Activated B cell treated with CpG ODN at 0.5 μM for 24 hours (primary cell): ENCODE measurements at regions not wholly inside any gene's neighbourhood (a gene's known extent, or its start where the extent isn't known, plus 50 kb on each side); places are given as distances from the start of the nearest gene placed in this dataset.

Source experiments
- ATAC-seq: fragments of 200-7000 bp; cut with Tn5 transposase; one replicate; pipeline ENCODE4 v1.10.0; 2021; ENCODE audit warnings: low read depth, mild to moderate bottlenecking, moderate library complexity
- CTCF ChIA-PET: fragments of 350-600 bp; sonication (Branson Sonifier 250); formaldehyde crosslinking; loops from one replicate; lab custom pipeline; 2021; ENCODE audit warnings: antibody characterized with exemption; lab: Charles Lee
- POLR2A ChIA-PET: fragments of 350-600 bp; sonication (Branson Sonifier 250); formaldehyde crosslinking; loops from one replicate; lab custom pipeline; 2021; ENCODE audit warnings: antibody characterized with exemption; lab: Charles Lee
- DNase-seq: peaks from one replicate; pipeline ENCODE4 v3.0.0; 2022
- H3K27ac Mint-ChIP-seq: one replicate; pipeline ENCODE4 v1.8.0; 2020; ENCODE audit warnings: mixed read lengths
- H3K27me3 Mint-ChIP-seq: one replicate; pipeline ENCODE4 v1.8.0; 2021; ENCODE audit warnings: mixed read lengths
- H3K36me3 Mint-ChIP-seq: one replicate; pipeline ENCODE4 v1.8.0; 2021; ENCODE audit warnings: low read depth, mixed read lengths
- H3K4me1 Mint-ChIP-seq: one replicate; pipeline ENCODE4 v1.8.0; 2021; ENCODE audit warnings: mixed read lengths
- H3K4me3 Mint-ChIP-seq: one replicate; pipeline ENCODE4 v1.8.0; 2020; ENCODE audit warnings: mild to moderate bottlenecking, mixed read lengths
- H3K9me3 Mint-ChIP-seq: one replicate; pipeline ENCODE4 v1.8.0; 2020; ENCODE audit warnings: mixed read lengths
- CTCF ChIP-seq: fragments of 200-600 bp; IDR thresholded peaks from one replicate; pipeline ENCODE4 v1.8.0; 2022; ENCODE audit warnings: antibody characterized with exemption, mild to moderate bottlenecking
- intact Hi-C: fragments of 100-400 bp; cut with micrococcal nuclease; formaldehyde crosslinking; loops from one replicate; pipeline ENCODE4 v1.15.1; 2024

GRCh38 chr9:1155602-1156001 is 105.4 kb downstream of the DMRT2 start:
- H3K27ac Mint-ChIP-seq = no peak overlapping the region
- no peaks in the 10 kb centered on the region for H3K4me1 Mint-ChIP-seq
- DNase-seq (no peak), ATAC-seq (no peak)
- H3K9me3 Mint-ChIP-seq = peaks cover 2% of the 10 kb centered on the region
- no peak for TF ChIP-seq CTCF
- CTCF ChIA-PET = no interaction called here
- intact Hi-C loops = no loop called here
- no peaks in the 10 kb centered on the region for H3K27me3 Mint-ChIP-seq
- H3K36me3 Mint-ChIP-seq = no peaks in the 10 kb centered on the region
- POLR2A ChIA-PET = no interaction called here
- no peak overlapping the region for H3K4me3 Mint-ChIP-seq

GRCh38 chr9:1156794-1157550 is 106.8 kb downstream of the DMRT2 start:
- DNase-seq (no peak), ATAC-seq (no peak)
- no peaks in the 10 kb centered on the region for H3K27me3 Mint-ChIP-seq
- TF ChIP-seq CTCF = no peak
- ChIA-PET CTCF (no interaction called here), POLR2A (no interaction called here)
- H3K4me1 Mint-ChIP-seq = no peaks in the 10 kb centered on the region
- intact Hi-C loops = no loop called here
- peaks cover 2% of the 10 kb centered on the region for H3K9me3 Mint-ChIP-seq
- H3K4me3 Mint-ChIP-seq = no peak overlapping the region
- H3K36me3 Mint-ChIP-seq = no peaks in the 10 kb centered on the region
- no peak overlapping the region for H3K27ac Mint-ChIP-seq

- Mint-ChIP-seq H3K4me3 (no peak overlapping the region), H3K36me3 (no peaks in the 10 kb centered on the region), H3K27me3 (no peaks in the 10 kb centered on the region), H3K9me3 (peaks cover 2% of the 10 kb centered on the region), H3K27ac (no peak overlapping the region), H3K4me1 (no peaks in the 10 kb centered on the region)
- DNase-seq (no peak), ATAC-seq (no peak)
- POLR2A ChIA-PET = no interaction called here
- CTCF ChIA-PET = no interaction called here
- intact Hi-C loops = no loop called here
- TF ChIP-seq CTCF = no peak
Observed at GRCh38 chr9:1157836-1158235, 107.7 kb downstream of the DMRT2 start.

- H3K4me1 Mint-ChIP-seq = no peaks in the 10 kb centered on the region
- H3K27me3 Mint-ChIP-seq = no peaks in the 10 kb centered on the region
- H3K4me3 Mint-ChIP-seq = no peak overlapping the region
- no peaks in the 10 kb centered on the region for H3K36me3 Mint-ChIP-seq
- POLR2A ChIA-PET = no interaction called here
- ATAC-seq (no peak), DNase-seq (no peak)
- intact Hi-C loops = no loop called here
- H3K27ac Mint-ChIP-seq = no peak overlapping the region
- H3K9me3 Mint-ChIP-seq = peaks cover 4% of the 10 kb centered on the region
- no peak for TF ChIP-seq CTCF
- CTCF ChIA-PET = no interaction called here
Observed at GRCh38 chr9:1170918-1171317, 120.8 kb downstream of the DMRT2 start.

GRCh38 chr9:1171546-1171945 is 121.4 kb downstream of the DMRT2 start:
- TF ChIP-seq CTCF = no peak
- no peak overlapping the region for H3K27ac Mint-ChIP-seq
- no peaks in the 10 kb centered on the region for H3K36me3 Mint-ChIP-seq
- no peak for DNase-seq
- POLR2A ChIA-PET = no interaction called here
- H3K9me3 Mint-ChIP-seq = peaks cover 4% of the 10 kb centered on the region
- CTCF ChIA-PET = no interaction called here
- no peaks in the 10 kb centered on the region for H3K27me3 Mint-ChIP-seq
- intact Hi-C loops = no loop called here
- ATAC-seq = no peak
- no peak overlapping the region for H3K4me3 Mint-ChIP-seq
- no peaks in the 10 kb centered on the region for H3K4me1 Mint-ChIP-seq
